ENCODE measurements at regions not wholly inside any gene's neighbourhood (a gene's known extent, or its start where the extent isn't known, plus 50 kb on each side); places are given as distances from the start of the nearest gene placed in this dataset.

DNA sequence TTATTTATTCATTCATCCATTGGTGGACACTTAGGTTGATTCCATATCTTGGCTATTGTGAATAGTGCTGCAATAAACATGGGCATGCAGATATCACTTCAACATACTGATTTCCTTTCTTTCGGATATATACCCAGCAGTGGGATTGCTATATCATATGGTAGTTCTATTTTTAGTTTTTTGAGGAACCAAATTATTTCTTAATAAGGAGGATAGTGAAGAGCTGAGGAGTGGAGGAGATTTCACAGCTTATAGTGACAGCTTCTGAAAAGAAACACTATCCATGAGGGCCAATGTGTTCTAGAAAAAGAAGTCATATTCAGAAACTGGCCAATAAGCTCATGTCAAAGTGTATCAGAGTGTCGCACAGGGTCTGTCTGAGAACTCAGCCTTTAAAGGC, 183.3 kb downstream of the SEC61B start:
- Histone ChIP-seq H3K4me1 (replicated peaks in 1 of 4; ENCODE audit: control insufficient read depth in 3 of 4, insufficient read depth in 4 of 4, low read length in 3 of 4) (no peaks in the 10 kb centered on the region), H3K36me3 (ENCODE audit: control insufficient read depth in 2 of 4, insufficient read depth in 4 of 4, low read length in 3 of 4) (no peaks in the 10 kb centered on the region), H3K27me3 (replicated peaks in 1 of 4; ENCODE audit: control insufficient read depth in 3 of 4, extremely low read depth in 1 of 4, insufficient read depth in 3 of 4, low read length in 3 of 4) (no peaks in the 10 kb centered on the region), H3K9ac (replicated peaks in 1 of 4; ENCODE audit: extremely low read depth in 1 of 4, low read depth in 3 of 4, low read length in 3 of 4) (no peak overlapping the region), H3K9me3 (ENCODE audit: insufficient read depth in 2 of 2, low read depth in 1 of 2, low read length in 1 of 2) (no peaks in the 10 kb centered on the region), H2BK20ac (ENCODE audit: low read length) (no peak overlapping the region), H3K23me2 (ENCODE audit: low read depth, low read length) (no peaks in the 10 kb centered on the region), H3K14ac (ENCODE audit: insufficient read length) (no peak overlapping the region), H3K4me2 (ENCODE audit: insufficient read depth in 1 of 2, low read depth in 2 of 2, low read length in 2 of 2) (no peak overlapping the region), H4K8ac (ENCODE audit: extremely low read depth, insufficient read depth, low read length) (no peak overlapping the region), H2AK5ac (ENCODE audit: low read depth, low read length) (no peak overlapping the region), H2BK5ac (ENCODE audit: low read depth, low read length) (no peak overlapping the region), H4K91ac (replicated peaks; ENCODE audit: insufficient read length, low read length) (no peak overlapping the region), H2BK120ac (replicated peaks; ENCODE audit: low read depth, low read length) (no peak overlapping the region), H3K18ac (ENCODE audit: extremely low read depth, low read length) (no peak overlapping the region), H2BK12ac (ENCODE audit: low read depth, low read length) (no peak overlapping the region), H3K23ac (ENCODE audit: insufficient read length) (no peak overlapping the region), H4K20me1 (replicated peaks in 1 of 2; ENCODE audit: control insufficient read depth in 1 of 2, insufficient read depth in 2 of 2, low read length in 2 of 2) (no peaks in the 10 kb centered on the region), H2BK15ac (ENCODE audit: low read length) (no peak overlapping the region), H4K5ac (ENCODE audit: insufficient read length, low read depth, low read length) (no peak overlapping the region), H3K56ac (replicated peaks; ENCODE audit: insufficient read length, low read depth, low read length) (no peak overlapping the region), H3K79me2 (ENCODE audit: control insufficient read depth in 1 of 2, insufficient read depth in 2 of 2, low read length in 2 of 2) (no peaks in the 10 kb centered on the region), H2AFZ (ENCODE audit: low read length) (no peak overlapping the region), H3K27ac (ENCODE audit: low read depth, low read length) (no peak overlapping the region), H3K4ac (replicated peaks; ENCODE audit: insufficient read length, low read depth, low read length) (no peak overlapping the region), H3K4me3 (ENCODE audit: extremely low read depth in 1 of 4, insufficient read depth in 2 of 4, low read depth in 3 of 4, low read length in 4 of 4) (no peak overlapping the region), H3K79me1 (ENCODE audit: low read depth, low read length) (no peaks in the 10 kb centered on the region)
- DNase-seq (ENCODE audit: low read depth in 1 of 2, low spot score in 2 of 2), result no peak
- ChIA-PET CTCF (ENCODE audit: partially characterized antibody) (interaction anchor here (1.1 kb wide), 1 partner anchor 106 kb away, joined by 3 read pairs; no protein-coding TSS in a partner anchor), POLR2A (ENCODE audit: partially characterized antibody) (no interaction called here)
- FAIRE-seq, result no peak
- TF ChIP-seq JUND (IDR thresholded peaks at IDR 0.05; ENCODE audit: low read length) (no peak), CBX8 (IDR thresholded peaks at IDR 0.05; ENCODE audit: borderline replicate concordance, low read depth, low read length) (no peak), RAD21 (IDR thresholded peaks at IDR 0.05 in 1 of 2, conservative IDR thresholded peaks at IDR 0.05 in 1 of 2; ENCODE audit: low read depth in 2 of 2, low read length in 2 of 2) (no peak), GTF2F1 (IDR thresholded peaks at IDR 0.05; ENCODE audit: borderline replicate concordance, low read depth, low read length) (no peak), E2F6 (IDR thresholded peaks at IDR 0.05) (no peak), POLR2A (IDR thresholded peaks at IDR 0.05; ENCODE audit: control extremely low read depth in 1 of 2, low read depth in 2 of 2, low read length in 2 of 2) (no peak), EZH2 (IDR thresholded peaks at IDR 0.05; ENCODE audit: low read depth, low read length, severe bottlenecking) (no peak), ASH2L (IDR thresholded peaks at IDR 0.05; ENCODE audit: low read length) (no peak), POLR2AphosphoS5 (IDR thresholded peaks at IDR 0.05; ENCODE audit: low read depth, low read length) (no peak), TAF1 (IDR thresholded peaks at IDR 0.05; ENCODE audit: low read depth, low read length) (no peak), NRF1 (IDR thresholded peaks at IDR 0.05; ENCODE audit: low read depth, low read length) (no peak)
- TF ChIP-seq, protein P1, sequence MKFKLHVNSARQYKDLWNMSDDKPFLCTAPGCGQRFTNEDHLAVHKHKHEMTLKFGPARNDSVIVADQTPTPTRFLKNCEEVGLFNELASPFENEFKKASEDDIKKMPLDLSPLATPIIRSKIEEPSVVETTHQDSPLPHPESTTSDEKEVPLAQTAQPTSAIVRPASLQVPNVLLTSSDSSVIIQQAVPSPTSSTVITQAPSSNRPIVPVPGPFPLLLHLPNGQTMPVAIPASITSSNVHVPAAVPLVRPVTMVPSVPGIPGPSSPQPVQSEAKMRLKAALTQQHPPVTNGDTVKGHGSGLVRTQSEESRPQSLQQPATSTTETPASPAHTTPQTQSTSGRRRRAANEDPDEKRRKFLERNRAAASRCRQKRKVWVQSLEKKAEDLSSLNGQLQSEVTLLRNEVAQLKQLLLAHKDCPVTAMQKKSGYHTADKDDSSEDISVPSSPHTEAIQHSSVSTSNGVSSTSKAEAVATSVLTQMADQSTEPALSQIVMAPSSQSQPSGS (IDR thresholded peaks at IDR 0.05; ENCODE audit: low read length), result no peak
- 94% methylated on average over 2 of the region's 2 CpGs; no CpG with 5 or more reads in 1 of the 2 experiments for WGBS, 2 experiments (ENCODE audit: extremely low coverage in 1 of 2, insufficient coverage in 1 of 2, insufficient read length in 1 of 2, insufficient replicate concordance in 2 of 2, low coverage in 1 of 2, low lambda C conversion rate in 2 of 2, missing lambda C conversion rate in 1 of 2)
